Activated T-helper 9 cell treated with anti-CD3 and anti-CD28 coated beads, Interleukin-2, amount 50 U/mL, for 16 hours (primary cell): ENCODE measurements at regions not wholly inside any gene's neighbourhood (a gene's known extent, or its start where the extent isn't known, plus 50 kb on each side); places are given as distances from the start of the nearest gene placed in this dataset.

ENCODE experiments used
- DNase-seq: peaks from one replicate; pipeline ENCODE4 v3.0.0-alpha.2; 2020; ENCODE audit warnings: low read depth

GRCh38 chr1:98330224-98330623 is 331.3 kb upstream of the SNX7 start:
- no peak for DNase-seq

- DNase-seq: no peak
These were observed 332.7 kb upstream of the SNX7 start for GRCh38 chr1:98328855-98329254.

- no peak for DNase-seq
These were observed 334.2 kb upstream of the SNX7 start for GRCh38 chr1:98327220-98327861.

- no peak for DNase-seq
These were observed 335.7 kb upstream of the SNX7 start for GRCh38 chr1:98325646-98326440.

GRCh38 chr1:98323906-98324358 is 337.6 kb upstream of the SNX7 start:
- no peak for DNase-seq

GRCh38 chr1:98323388-98323787 is 338.1 kb upstream of the SNX7 start:
- DNase-seq: no peak

- no peak for DNase-seq
These were observed 338.6 kb upstream of the SNX7 start for GRCh38 chr1:98322966-98323365.

- DNase-seq: no peak
These were observed 339.4 kb upstream of the SNX7 start for GRCh38 chr1:98322086-98322485.

GRCh38 chr1:98321191-98321590 is 340.3 kb upstream of the SNX7 start:
- DNase-seq: no peak

GRCh38 chr1:98316286-98316905 is 345.1 kb upstream of the SNX7 start:
- DNase-seq: no peak

GRCh38 chr1:98315309-98315708 is 346.2 kb upstream of the SNX7 start:
- no peak for DNase-seq

- no peak for DNase-seq
These were observed 346.9 kb upstream of the SNX7 start for GRCh38 chr1:98314601-98315000.

GRCh38 chr1:98306517-98307089 is 354.9 kb upstream of the SNX7 start:
- DNase-seq: no peak

GRCh38 chr1:98305362-98305761 is 356.2 kb upstream of the SNX7 start:
- no peak for DNase-seq

GRCh38 chr1:98304888-98305287 is 356.6 kb upstream of the SNX7 start:
- DNase-seq: no peak

- no peak for DNase-seq
These were observed 361.7 kb upstream of the SNX7 start for GRCh38 chr1:98299861-98300260.

- DNase-seq: no peak
These were observed 362.2 kb upstream of the SNX7 start for GRCh38 chr1:98299313-98299712.

- DNase-seq: no peak
These were observed 363.2 kb upstream of the SNX7 start for GRCh38 chr1:98298319-98298718.

- no peak for DNase-seq
These were observed 364.8 kb upstream of the SNX7 start for GRCh38 chr1:98296681-98297080.

GRCh38 chr1:98294127-98294526 is 367.4 kb upstream of the SNX7 start:
- no peak for DNase-seq

GRCh38 chr1:98292994-98293393 is 368.5 kb upstream of the SNX7 start:
- DNase-seq: no peak

- no peak for DNase-seq
These were observed 368.5 kb upstream of the DPYD start for GRCh38 chr1:98289311-98289710.

GRCh38 chr1:98288494-98288893 is 367.7 kb upstream of the DPYD start:
- no peak for DNase-seq
